GM12878 (cell line): ENCODE measurements at regions not wholly inside any gene's neighbourhood (a gene's known extent, or its start where the extent isn't known, plus 50 kb on each side); places are given as distances from the start of the nearest gene placed in this dataset.

Experiments used
- ATAC-seq: fragments of 200-7000 bp; cut with Tn5 transposase; 3 replicates; pipeline ENCODE4 v1.9.1; 2020; ENCODE audit warnings: mild to moderate bottlenecking, moderate library complexity
- BruUV-seq: library from RNA; stranded (reverse); fragments of 400-500 nt; replicated peaks from 2 replicates; lab custom pipeline; 2021; lab: Mats Ljungman, UMichigan
- CTCF ChIA-PET: fragments of 300-600 bp; sonication (Branson Sonifier 250); formaldehyde crosslinking; extraction: SDS; loops from one replicate; lab custom pipeline; 2021; ENCODE audit warnings: inconsistent platforms; lab: Yijun Ruan, JAX
- POLR2A ChIA-PET: fragments of 350-600 bp; formaldehyde crosslinking; extraction: SDS; loops from one replicate; lab custom pipeline; 2021; ENCODE audit warnings: inconsistent platforms; lab: Charles Lee
- RAD21 ChIA-PET: fragments of 300-600 bp; sonication (Branson Sonifier 250); formaldehyde crosslinking; loops from one replicate; lab custom pipeline; 2023; ENCODE audit warnings: antibody characterized with exemption; ENCODE audit not compliant: unreplicated experiment; lab: Charles Lee
- SMC1A ChIA-PET: fragments of 300-600 bp; sonication (Branson Sonifier 250); formaldehyde crosslinking; loops from one replicate; lab custom pipeline; 2023; ENCODE audit not compliant: unreplicated experiment, uncharacterized antibody; lab: Charles Lee
- DNase-seq: peaks from one replicate; pipeline ENCODE4 v3.0.0-alpha.2; 2011; ENCODE audit warnings: low read depth, low spot score
- FAIRE-seq: peaks from 3 replicates; lab custom pipeline; 2011; peaks lifted over from hg19 to GRCh38; lab: Jason Lieb, UNC
- H2AFZ ChIP-seq: 2 replicates; pipeline ENCODE4 v1.6.0; 2011; ENCODE audit warnings: low read depth, low read length, control low read depth; ENCODE audit not compliant: control insufficient read depth
- H3K27ac ChIP-seq: 2 replicates; pipeline ENCODE4 v1.5.1; 2011; ENCODE audit warnings: control low read depth; ENCODE audit not compliant: control insufficient read depth, insufficient read depth
- H3K27me3 ChIP-seq, 2 experiments: replicated peaks in 1 of 2; 2 replicates each; pipeline versions ENCODE4 v1.6.0 to v1.6.1; 2011; ENCODE audit warnings: low read length in 1 of 2; ENCODE audit not compliant: control insufficient read depth in 2 of 2, insufficient read depth in 2 of 2
- H3K36me3 ChIP-seq, 2 experiments: 2 replicates each; pipeline ENCODE4 v1.5.1; 2011; ENCODE audit warnings: low read length in 1 of 2; ENCODE audit not compliant: control insufficient read depth in 2 of 2, insufficient read depth in 2 of 2
- H3K4me1 ChIP-seq: 2 replicates; pipeline ENCODE4 v1.6.1; 2011; ENCODE audit warnings: mild to moderate bottlenecking, low read length, moderate library complexity, mixed read lengths; ENCODE audit not compliant: control insufficient read depth, insufficient read depth
- H3K4me2 ChIP-seq: 2 replicates; pipeline ENCODE4 v1.6.0; 2011; ENCODE audit warnings: control low read depth; ENCODE audit not compliant: control insufficient read depth, insufficient read depth
- H3K4me3 ChIP-seq: fragments of 200-600 bp; sonication (generic); 2 replicates; pipeline ENCODE4 v1.5.1; 2016
- H3K79me2 ChIP-seq: 2 replicates; pipeline ENCODE4 v1.6.0; 2011; ENCODE audit warnings: low read length; ENCODE audit not compliant: control insufficient read depth, insufficient read depth
- H3K9ac ChIP-seq: 2 replicates; pipeline ENCODE4 v1.8.0; 2011; ENCODE audit warnings: low read length, control low read depth, mixed read lengths; ENCODE audit not compliant: control insufficient read depth, insufficient read depth
- H3K9me3 ChIP-seq: replicated peaks from 3 replicates; pipeline ENCODE4 v1.5.1; 2011; ENCODE audit warnings: mild to moderate bottlenecking, low read length; ENCODE audit not compliant: control insufficient read depth, insufficient read depth
- H4K20me1 ChIP-seq: 2 replicates; pipeline ENCODE4 v1.6.0; 2011; ENCODE audit not compliant: control insufficient read depth, insufficient read depth
- CTCF ChIP-seq, 3 experiments: IDR thresholded peaks in 2 of 3; conservative IDR thresholded peaks in 1 of 3; 2 replicates each; pipeline ENCODE4 v1.5.1; 2011; ENCODE audit warnings: low read depth in 3 of 3, low read length in 3 of 3, mild to moderate bottlenecking in 3 of 3, control low read depth in 2 of 3, moderate library complexity in 2 of 3, inconsistent platforms in 1 of 3, mixed read lengths in 1 of 3; ENCODE audit not compliant: control insufficient read depth in 2 of 3, insufficient read depth in 1 of 3; ENCODE audit errors: extremely low read depth in 1 of 3
- ETV6 ChIP-seq, 2 experiments: fragments of 450-650 bp in 1 of 2; IDR thresholded peaks in 1 of 2; conservative IDR thresholded peaks in 1 of 2; 2 replicates each; pipeline ENCODE4 v1.6.1; 2014; ENCODE audit warnings: antibody characterized with exemption in 1 of 2, borderline replicate concordance in 1 of 2, low read depth in 1 of 2, mild to moderate bottlenecking in 1 of 2, moderate library complexity in 1 of 2
- FOXM1 ChIP-seq: IDR thresholded peaks from 2 replicates; pipeline ENCODE4 v1.6.1; 2012; ENCODE audit warnings: low read depth, mild to moderate bottlenecking, inconsistent platforms, low read length, moderate library complexity
- GATAD2B ChIP-seq: fragments of 450-650 bp; conservative IDR thresholded peaks from 2 replicates; pipeline ENCODE4 v1.6.1; 2017; ENCODE audit warnings: low read depth, mild to moderate bottlenecking, moderate library complexity
- IKZF2 ChIP-seq, 2 experiments: fragments of 450-650 bp; IDR thresholded peaks; 2 replicates each; pipeline ENCODE4 v1.6.1; 2017; ENCODE audit warnings: mild to moderate bottlenecking in 2 of 2, moderate library complexity in 2 of 2
- KAT2A ChIP-seq: conservative IDR thresholded peaks from 2 replicates; pipeline ENCODE4 v1.6.1; 2011; ENCODE audit warnings: low read depth, low read length; ENCODE audit not compliant: control insufficient read depth
- NFYB ChIP-seq: IDR thresholded peaks from 2 replicates; pipeline ENCODE4 v1.6.1; 2011; ENCODE audit warnings: low read depth, mild to moderate bottlenecking, low read length, improper control_type of control experiment, moderate library complexity; ENCODE audit not compliant: insufficient read depth
- PKNOX1 ChIP-seq: fragments of 450-650 bp; IDR thresholded peaks from 2 replicates; pipeline ENCODE4 v1.6.1; 2016; ENCODE audit warnings: mild to moderate bottlenecking
- SIN3A ChIP-seq: IDR thresholded peaks from 2 replicates; pipeline ENCODE4 v1.6.1; 2012; ENCODE audit warnings: low read depth, low read length, improper control_type of control experiment
- SREBF2 ChIP-seq: IDR thresholded peaks from 2 replicates; pipeline ENCODE4 v1.6.1; 2012; ENCODE audit warnings: mild to moderate bottlenecking, low read length
- SUPT20H ChIP-seq: IDR thresholded peaks from 2 replicates; pipeline ENCODE4 v1.6.1; 2011; ENCODE audit warnings: low read depth, mild to moderate bottlenecking, low read length, moderate library complexity, borderline replicate concordance; ENCODE audit not compliant: control insufficient read depth
- TCF12 ChIP-seq: IDR thresholded peaks from 2 replicates; pipeline ENCODE4 v1.6.1; 2011; ENCODE audit warnings: low read depth, mild to moderate bottlenecking, low read length
- ZNF207 ChIP-seq: fragments of 450-650 bp; IDR thresholded peaks from 2 replicates; pipeline ENCODE4 v1.6.1; 2014; ENCODE audit warnings: antibody characterized with exemption, mild to moderate bottlenecking, borderline replicate concordance
- WGBS: methylation state at CpG from one replicate; pipeline ENCODE4 v1.1.6; 2016; ENCODE audit warnings: low lambda C conversion rate; ENCODE audit not compliant: insufficient replicate concordance, insufficient coverage; ENCODE audit errors: missing lambda C conversion rate; 5-methylcytosine and 5-hydroxymethylcytosine counted together
- in situ Hi-C: fragments of 300-500 bp; cut with MboI; formaldehyde crosslinking; loops from 9 replicates; pipeline ENCODE4 v1.14.3; 2018; ENCODE audit warnings: mixed read lengths
- intact Hi-C: fragments of 100-400 bp; cut with micrococcal nuclease; formaldehyde crosslinking; loops from one replicate; pipeline ENCODE4 v1.14.2; 2022; ENCODE audit not compliant: unreplicated experiment
- TF ChIP-seq, protein P1 (sequence below): fragments of 450-650 bp; IDR thresholded peaks from 2 replicates; pipeline ENCODE4 v1.6.1; 2017; ENCODE audit warnings: borderline replicate concordance

- ChIA-PET CTCF (no interaction called here), RAD21 (no interaction called here)
Measured at GRCh38 chr2:8026381-8026780, 655.5 kb upstream of the ID2 start.

More at GRCh38 chr2:8026381-8026780, 655.5 kb upstream of the ID2 start:
- Histone ChIP-seq H3K27me3 (no peaks in the 10 kb centered on the region), H3K36me3 (no peaks in the 10 kb centered on the region), H3K4me1 (peaks cover 3% of the 10 kb centered on the region), H3K9me3 (peaks cover 14% of the 10 kb centered on the region), H4K20me1 (no peaks in the 10 kb centered on the region), H3K4me2 (no peak overlapping the region), H2AFZ (no peak overlapping the region), H3K27ac (no peak overlapping the region), H3K9ac (no peak overlapping the region), H3K4me3 (no peak overlapping the region), H3K79me2 (no peaks in the 10 kb centered on the region)
- intact Hi-C loops, result no loop called here
- ChIA-PET POLR2A (interaction anchor here (0.6 kb wide), 1 partner anchor 247 kb away, joined by 3 read pairs; no protein-coding TSS in a partner anchor), SMC1A (interaction anchor here (0.8 to 1.3 kb wide), 2 partner anchors 10 to 138 kb away, joined by 3 to 4 read pairs; no protein-coding TSS in a partner anchor)
- TF ChIP-seq ETV6 (conservative IDR thresholded peaks at IDR 0.05 in 1 of 2, IDR thresholded peaks at IDR 0.05 in 1 of 2; ENCODE audit: borderline replicate concordance in 1 of 2, low read depth in 1 of 2) (no peak), IKZF2 (IDR thresholded peaks at IDR 0.05) (no peak), SUPT20H (no peak), SREBF2 (no peak), GATAD2B (no peak), NFYB (no peak), FOXM1 (no peak), ZNF207 (no peak), KAT2A (no peak), SIN3A (no peak), TCF12 (no peak), CTCF (IDR thresholded peaks at IDR 0.05 in 2 of 3, conservative IDR thresholded peaks at IDR 0.05 in 1 of 3; ENCODE audit: control insufficient read depth in 2 of 3, extremely low read depth in 1 of 3, insufficient read depth in 1 of 3, low read depth in 3 of 3, low read length in 3 of 3) (no peak), PKNOX1 (no peak)
- TF ChIP-seq, protein P1, sequence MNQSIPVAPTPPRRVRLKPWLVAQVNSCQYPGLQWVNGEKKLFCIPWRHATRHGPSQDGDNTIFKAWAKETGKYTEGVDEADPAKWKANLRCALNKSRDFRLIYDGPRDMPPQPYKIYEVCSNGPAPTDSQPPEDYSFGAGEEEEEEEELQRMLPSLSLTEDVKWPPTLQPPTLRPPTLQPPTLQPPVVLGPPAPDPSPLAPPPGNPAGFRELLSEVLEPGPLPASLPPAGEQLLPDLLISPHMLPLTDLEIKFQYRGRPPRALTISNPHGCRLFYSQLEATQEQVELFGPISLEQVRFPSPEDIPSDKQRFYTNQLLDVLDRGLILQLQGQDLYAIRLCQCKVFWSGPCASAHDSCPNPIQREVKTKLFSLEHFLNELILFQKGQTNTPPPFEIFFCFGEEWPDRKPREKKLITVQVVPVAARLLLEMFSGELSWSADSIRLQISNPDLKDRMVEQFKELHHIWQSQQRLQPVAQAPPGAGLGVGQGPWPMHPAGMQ, result no peak
- WGBS, result 34% methylated on average over 4 of the region's 4 CpGs
- FAIRE-seq, result no peak
- no peak for DNase-seq
- BruUV-seq, result no TSS peak
- in situ Hi-C loops, result no loop called here
- no peak for ATAC-seq
